Body of pancreas (tissue), 4 donors: ENCODE measurements at regions not wholly inside any gene's neighbourhood (a gene's known extent, or its start where the extent isn't known, plus 50 kb on each side); places are given as distances from the start of the nearest gene placed in this dataset.

Experiments used
- ATAC-seq: fragments of 150-250 bp; one replicate; pipeline ENCODE4 v1.9.1; 2016
- DNase-seq, 4 donors: peaks; one replicate each; pipeline ENCODE4 v3.0.0-alpha.2; 2019
- H3K27ac ChIP-seq, 4 donors: fragments of 200-600 bp; sonication (generic); 1 replicate in 3 of 4; 2 replicates in 1 of 4; pipeline versions ENCODE4 v1.5.1 to v1.6.1; 2016 to 2019; ENCODE audit warnings: mild to moderate bottlenecking in 1 of 4, mixed read lengths in 1 of 4, moderate library complexity in 1 of 4
- H3K27me3 ChIP-seq, 2 donors: fragments of 200-600 bp; sonication (generic); one replicate each; pipeline ENCODE4 v1.6.0; 2016; ENCODE audit warnings: mild to moderate bottlenecking in 1 of 2
- H3K36me3 ChIP-seq, 2 donors: fragments of 200-600 bp; sonication (generic); replicated peaks in 1 of 2; 2 replicates each; pipeline ENCODE4 v1.5.1; 2016; ENCODE audit warnings: low read depth in 2 of 2; ENCODE audit not compliant: insufficient read depth in 1 of 2
- H3K4me1 ChIP-seq: fragments of 200-600 bp; sonication (generic); one replicate; pipeline ENCODE4 v1.6.0; 2016
- H3K4me3 ChIP-seq, 2 donors: fragments of 200-600 bp; sonication (generic); 1 replicate in 1 of 2; 2 replicates in 1 of 2; pipeline ENCODE4 v1.5.1; 2016 to 2019
- H3K9me3 ChIP-seq, 3 donors: fragments of 200-600 bp; sonication (generic); 1 replicate in 2 of 3; 2 replicates in 1 of 3; pipeline ENCODE4 v1.5.1; 2016
- CTCF ChIP-seq, 7 experiments: fragments of 450-650 bp in 4 of 7; fragments of 200-600 bp in 3 of 7; sonication (generic) in 3 of 7; IDR thresholded peaks; one replicate each; pipeline ENCODE4 v1.5.1; 2016 to 2019; ENCODE audit warnings: antibody characterized with exemption in 7 of 7
- POLR2A ChIP-seq, 3 donors: fragments of 450-650 bp; IDR thresholded peaks; one replicate each; pipeline ENCODE4 v1.6.1; 2016; ENCODE audit warnings: antibody characterized with exemption in 3 of 3, mild to moderate bottlenecking in 2 of 3
- WGBS, 2 donors: methylation state at CpG; one replicate each; pipeline ENCODE4 v1.1.5; 2017; 5-methylcytosine and 5-hydroxymethylcytosine counted together
- intact Hi-C: fragments of 100-400 bp; cut with DNase I; formaldehyde crosslinking; loops from one replicate; pipeline ENCODE4 v1.15.1; 2023

DNA sequence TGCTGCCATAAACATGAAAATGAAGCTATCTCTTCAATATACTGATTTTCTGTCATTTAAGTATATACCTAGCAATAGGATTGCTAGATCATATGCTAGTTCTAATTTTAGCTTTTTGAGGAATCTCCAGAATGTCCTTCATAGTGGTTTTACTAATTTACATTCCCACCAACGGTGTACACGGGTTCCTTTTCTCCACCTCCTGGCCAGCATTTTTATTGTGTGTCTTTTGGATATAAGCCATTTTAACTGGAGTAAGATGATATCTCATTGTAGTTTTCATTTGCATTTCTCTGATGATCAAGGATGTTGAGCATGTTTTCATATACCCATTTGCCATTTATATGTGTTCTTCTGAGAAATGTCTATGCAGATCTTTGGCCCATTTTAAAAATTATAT, 446.5 kb downstream of the GABRG2 start:
- no peak overlapping the region for H3K4me3 ChIP-seq
- no peak for DNase-seq
- WGBS, 2 donors = 60 to 78% methylated on average over 2 of the region's 2 CpGs
- no peak for ATAC-seq
- H3K4me1 ChIP-seq = no peaks in the 10 kb centered on the region
- intact Hi-C loops = no loop called here
- H3K27ac ChIP-seq = no peak overlapping the region
- TF ChIP-seq POLR2A (IDR thresholded peaks at IDR 0.05) = no peak
- TF ChIP-seq CTCF (IDR thresholded peaks at IDR 0.05) = no peak
- no peaks in the 10 kb centered on the region for H3K36me3 ChIP-seq
- no peaks in the 10 kb centered on the region for H3K9me3 ChIP-seq
- H3K27me3 ChIP-seq = no peaks in the 10 kb centered on the region

DNA sequence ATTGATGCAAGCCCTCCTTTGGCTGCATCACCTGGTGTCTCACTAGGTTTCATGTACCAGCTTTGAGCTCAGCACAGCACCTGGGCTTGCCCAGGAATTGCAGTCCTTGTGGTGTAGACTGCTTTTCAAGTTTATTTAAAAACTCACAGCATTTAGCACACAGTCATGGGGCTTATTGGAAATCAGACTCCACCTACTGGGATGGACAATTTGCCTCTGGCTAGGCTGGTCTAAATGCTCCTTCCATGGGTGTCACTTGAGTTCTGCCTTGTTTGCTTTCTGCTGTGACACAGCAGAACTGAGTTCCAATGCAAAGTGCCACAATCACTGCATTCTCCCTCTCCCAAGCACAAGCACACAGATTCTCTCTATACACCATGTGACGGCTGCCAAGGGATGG, 453.3 kb downstream of the GABRG2 start:
- H3K9me3 ChIP-seq = no peaks in the 10 kb centered on the region
- H3K4me3 ChIP-seq = no peak overlapping the region
- DNase-seq = no peak
- WGBS, 2 donors = 56 to 57% methylated on average over 1 of the region's 1 CpG
- H3K4me1 ChIP-seq = no peaks in the 10 kb centered on the region
- intact Hi-C loops = no loop called here
- no peaks in the 10 kb centered on the region for H3K36me3 ChIP-seq
- no peak for ATAC-seq
- H3K27me3 ChIP-seq = no peaks in the 10 kb centered on the region
- TF ChIP-seq CTCF (IDR thresholded peaks at IDR 0.05) (no peak), POLR2A (IDR thresholded peaks at IDR 0.05) (no peak)
- no peak overlapping the region for H3K27ac ChIP-seq

- Histone ChIP-seq H3K9me3 (no peaks in the 10 kb centered on the region), H3K36me3 (no peaks in the 10 kb centered on the region), H3K27ac (no peak overlapping the region), H3K4me3 (no peak overlapping the region), H3K4me1 (no peaks in the 10 kb centered on the region), H3K27me3 (no peaks in the 10 kb centered on the region)
- WGBS, 2 donors = 13 to 40% methylated on average over 1 of the region's 1 CpG
- intact Hi-C loops = no loop called here
- DNase-seq (no peak), ATAC-seq (no peak)
- TF ChIP-seq CTCF (IDR thresholded peaks at IDR 0.05) (no peak), POLR2A (IDR thresholded peaks at IDR 0.05) (no peak)
These were observed 461.6 kb downstream of the GABRG2 start for GRCh38 chr5:162529209-162529608.

DNA sequence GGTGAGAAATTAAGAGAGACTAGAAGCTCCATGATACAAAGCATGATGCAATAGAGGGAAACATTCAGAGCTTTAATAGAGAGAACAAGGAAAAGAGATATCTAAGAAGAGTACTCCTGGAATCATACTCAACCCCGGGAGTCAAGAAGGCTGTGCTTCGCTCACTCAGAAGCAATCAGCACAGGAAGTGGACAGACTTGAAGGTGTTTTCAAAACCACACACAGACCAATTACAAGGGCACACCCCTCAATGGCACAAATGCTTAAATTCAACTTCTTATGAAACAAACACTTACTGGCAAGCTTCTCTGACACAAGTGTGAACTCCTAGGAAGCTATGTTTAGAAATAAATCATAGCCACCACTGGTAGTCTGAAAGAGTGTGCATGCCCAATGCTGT, 462.3 kb downstream of the GABRG2 start:
- no peak for ATAC-seq
- no peaks in the 10 kb centered on the region for H3K36me3 ChIP-seq
- no peaks in the 10 kb centered on the region for H3K9me3 ChIP-seq
- DNase-seq = no peak
- TF ChIP-seq POLR2A (IDR thresholded peaks at IDR 0.05) (no peak), CTCF (IDR thresholded peaks at IDR 0.05) (no peak)
- intact Hi-C loops = no loop called here
- H3K27ac ChIP-seq = no peak overlapping the region
- H3K4me3 ChIP-seq = no peak overlapping the region
- no peaks in the 10 kb centered on the region for H3K4me1 ChIP-seq
- 70 to 87% methylated on average over 2 of the region's 2 CpGs for WGBS, 2 donors
- no peaks in the 10 kb centered on the region for H3K27me3 ChIP-seq

DNA sequence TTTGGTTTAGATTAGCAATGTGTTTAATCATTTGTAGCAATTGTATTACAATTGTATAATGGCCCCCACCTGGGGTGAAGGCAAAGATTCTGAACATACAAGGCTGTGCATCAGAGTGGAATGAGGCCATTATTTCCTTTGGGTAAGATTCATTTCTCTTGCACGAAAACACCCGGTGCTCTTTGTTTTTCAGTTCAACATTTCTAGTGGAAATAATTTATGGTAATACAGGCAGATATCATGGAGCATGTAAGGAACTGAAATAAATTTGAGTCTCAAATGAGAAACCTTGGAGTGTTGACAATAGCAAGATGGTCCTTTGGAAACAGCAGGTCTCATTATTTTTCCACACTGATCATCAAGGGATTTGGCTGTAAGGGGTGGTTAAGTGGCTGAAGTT, 475.9 kb downstream of the GABRG2 start:
- no peak overlapping the region for H3K27ac ChIP-seq
- H3K36me3 ChIP-seq = no peaks in the 10 kb centered on the region
- ATAC-seq (no peak), DNase-seq (no peak)
- intact Hi-C loops = no loop called here
- no peaks in the 10 kb centered on the region for H3K27me3 ChIP-seq
- H3K4me1 ChIP-seq = no peaks in the 10 kb centered on the region
- no peak overlapping the region for H3K4me3 ChIP-seq
- no peak for TF ChIP-seq CTCF (IDR thresholded peaks at IDR 0.05)
- TF ChIP-seq POLR2A (IDR thresholded peaks at IDR 0.05) = no peak
- no peaks in the 10 kb centered on the region for H3K9me3 ChIP-seq
- WGBS, 2 donors = 75 to 82% methylated on average over 2 of the region's 2 CpGs
